ENCODE measurements at regions not wholly inside any gene's neighbourhood (a gene's known extent, or its start where the extent isn't known, plus 50 kb on each side); places are given as distances from the start of the nearest gene placed in this dataset.

GRCh38 chr16:58801838-58802237, 67.7 kb upstream of the GOT2 start:
- no peak for TF ChIP-seq CTCF (IDR thresholded peaks at IDR 0.05)
- TF ChIP-seq EP300 (IDR thresholded peaks at IDR 0.05): no peak
- TF ChIP-seq POLR2A (IDR thresholded peaks at IDR 0.05; ENCODE audit: low read depth): no peak
